Gastroesophageal sphincter (tissue), 3 donors: ENCODE measurements at regions not wholly inside any gene's neighbourhood (a gene's known extent, or its start where the extent isn't known, plus 50 kb on each side); places are given as distances from the start of the nearest gene placed in this dataset.
"Not testable (repeated sequence)": the region's sequence is repeated elsewhere in the genome, so short reads cannot be mapped to it uniquely, and the experiment has no call there.

Source experiments
- CTCF ChIP-seq, 4 experiments: fragments of 200-600 bp in 2 of 4; fragments of 450-650 bp in 2 of 4; sonication (generic) in 1 of 4; IDR thresholded peaks; one replicate each; pipeline ENCODE4 v1.5.1; 2017 to 2019; ENCODE audit warnings: antibody characterized with exemption in 4 of 4, mild to moderate bottlenecking in 2 of 4, moderate library complexity in 2 of 4
- POLR2A ChIP-seq, 2 donors: fragments of 450-650 bp; IDR thresholded peaks; one replicate each; pipeline ENCODE4 v1.6.1; 2017; ENCODE audit warnings: antibody characterized with exemption in 2 of 2, mild to moderate bottlenecking in 2 of 2, moderate library complexity in 1 of 2

GRCh38 chr16:21422824-21423223, 144.7 kb upstream of the CRYM start:
- TF ChIP-seq CTCF, POLR2A (IDR thresholded peaks at IDR 0.05): not testable (repeated sequence)
